ENCODE measurements at regions not wholly inside any gene's neighbourhood (a gene's known extent, or its start where the extent isn't known, plus 50 kb on each side); places are given as distances from the start of the nearest gene placed in this dataset.

DNA sequence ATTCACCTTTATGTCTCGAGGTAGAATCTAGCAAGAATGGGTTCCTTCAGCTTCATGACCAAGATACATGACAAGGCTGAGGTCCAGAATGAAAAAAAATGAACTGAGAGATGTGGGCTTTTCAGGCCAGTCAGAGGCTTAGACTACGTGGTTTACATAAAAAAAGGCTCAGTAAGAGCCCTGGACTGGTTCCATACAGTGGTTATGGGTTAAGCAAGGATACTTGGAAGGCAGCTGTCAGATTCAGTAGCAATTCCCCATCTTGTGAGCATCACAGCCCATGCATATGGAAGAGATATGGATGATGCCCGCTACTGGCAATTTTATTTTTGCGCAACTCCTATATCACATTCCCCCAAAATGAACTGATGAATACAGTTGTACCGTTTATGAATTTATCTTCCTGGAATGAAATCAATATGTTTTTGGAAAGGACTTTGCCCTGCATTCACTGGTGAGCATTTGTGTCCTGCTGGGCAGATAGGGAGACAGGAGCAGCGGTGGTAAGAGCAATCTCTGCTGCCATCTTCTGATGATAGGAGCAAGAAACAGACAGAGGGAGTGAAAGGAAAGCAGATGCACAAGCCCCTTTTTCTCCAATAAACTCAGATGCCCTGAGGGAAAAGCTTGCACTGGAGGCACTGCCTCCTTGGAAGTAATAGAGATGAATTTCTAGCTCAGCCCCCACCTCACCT, 280.4 kb downstream of the GALC start:
- DNase-seq, result no peak

GRCh38 chr14:87705439-87705896, 287.5 kb downstream of the GALC start:
- DNase-seq, result no peak

DNA sequence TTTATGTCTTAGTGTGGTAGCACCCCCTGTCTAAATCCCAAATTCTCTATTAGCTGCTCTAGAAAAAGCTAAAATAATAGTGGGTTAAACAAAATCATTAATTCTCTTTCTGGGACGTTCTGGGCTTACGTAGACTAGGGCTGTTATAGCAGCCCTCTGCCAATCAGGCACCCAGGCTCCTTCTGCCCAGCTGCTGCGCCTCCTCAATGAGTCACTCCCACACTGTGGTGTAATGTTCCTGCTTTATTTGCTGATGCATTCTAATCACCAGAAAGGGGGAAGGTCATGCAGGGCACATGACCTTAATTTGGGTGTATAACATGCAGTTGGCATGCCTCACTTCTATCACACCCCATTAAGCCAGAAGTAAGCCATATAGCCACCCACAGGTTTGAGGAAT, 294.5 kb downstream of the GALC start:
- no peak for DNase-seq

DNA sequence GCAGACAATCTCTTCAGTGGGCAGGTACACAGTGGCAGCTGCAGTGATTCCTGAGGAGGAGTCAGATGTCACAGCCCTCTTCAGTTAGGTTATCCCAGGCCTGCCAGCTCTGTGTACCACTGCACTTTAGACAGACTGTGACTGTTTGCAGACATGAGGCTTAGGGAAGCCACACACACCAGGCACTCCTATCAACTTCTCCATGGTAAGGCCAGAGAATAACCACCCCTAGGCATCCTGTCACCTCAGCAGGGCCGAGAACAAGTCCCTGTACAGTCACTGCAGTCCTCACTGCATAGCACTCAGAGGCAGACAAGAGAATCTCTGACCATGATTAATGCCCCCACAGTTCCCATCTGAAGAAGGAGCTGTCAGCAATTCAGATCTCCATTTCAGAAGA, 296.5 kb downstream of the GALC start:
- DNase-seq, result no peak

GRCh38 chr14:87691042-87691881, 301.7 kb downstream of the GALC start:
- DNase-seq, result no peak

DNA sequence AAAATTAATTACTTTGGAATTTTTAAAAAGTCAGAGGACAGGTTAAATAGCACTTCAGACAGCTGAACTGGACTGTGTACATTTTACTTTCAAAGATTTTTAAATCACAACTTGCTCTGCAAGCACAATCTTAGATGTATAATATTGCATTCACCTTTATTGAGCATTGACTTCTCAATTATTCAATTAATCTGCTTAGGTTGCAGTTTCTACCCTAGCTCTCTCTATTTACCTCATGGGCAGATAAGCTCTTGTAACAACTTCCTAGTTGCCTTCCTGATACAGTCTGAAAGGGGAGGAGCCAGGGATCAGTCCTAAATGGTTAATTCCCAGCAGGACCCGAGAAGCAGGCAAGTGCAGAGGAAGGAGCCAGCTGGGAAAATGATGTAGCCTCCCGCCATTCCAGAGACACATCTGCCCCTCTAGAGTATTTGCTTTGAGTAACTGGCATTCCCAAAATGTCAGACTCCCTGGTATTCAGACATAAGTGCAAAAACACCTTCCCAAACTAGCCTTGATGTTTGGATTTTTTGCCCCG, 302.8 kb downstream of the GALC start:
- no peak for DNase-seq

- no peak for DNase-seq
Measured at GRCh38 chr14:87688524-87688923, 304.5 kb downstream of the GALC start.

GRCh38 chr14:87687420-87687819, 305.6 kb downstream of the GALC start:
- no peak for DNase-seq

DNA sequence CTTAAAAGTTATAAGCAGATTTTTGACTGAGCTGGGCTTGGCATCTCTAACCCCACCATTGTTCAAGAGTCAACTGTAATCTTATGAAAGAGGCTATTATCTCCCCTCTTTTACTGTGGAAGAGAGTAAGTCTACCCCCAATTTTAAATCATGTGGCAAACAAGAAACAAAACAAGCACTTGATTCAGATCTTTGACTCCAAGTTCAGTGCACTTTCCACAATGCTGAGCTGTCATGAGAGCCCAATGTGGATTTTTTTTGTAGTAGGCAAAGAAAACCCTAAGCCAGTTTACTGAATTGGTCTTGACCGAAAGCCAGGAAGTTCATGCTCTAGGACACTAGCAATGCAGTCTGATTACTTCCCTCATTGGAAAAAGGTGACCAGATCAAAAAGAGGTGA, 306.2 kb downstream of the GALC start:
- DNase-seq, result no peak

- no peak for DNase-seq
Measured at GRCh38 chr14:87679866-87680265, 313.1 kb downstream of the GALC start.

DNA sequence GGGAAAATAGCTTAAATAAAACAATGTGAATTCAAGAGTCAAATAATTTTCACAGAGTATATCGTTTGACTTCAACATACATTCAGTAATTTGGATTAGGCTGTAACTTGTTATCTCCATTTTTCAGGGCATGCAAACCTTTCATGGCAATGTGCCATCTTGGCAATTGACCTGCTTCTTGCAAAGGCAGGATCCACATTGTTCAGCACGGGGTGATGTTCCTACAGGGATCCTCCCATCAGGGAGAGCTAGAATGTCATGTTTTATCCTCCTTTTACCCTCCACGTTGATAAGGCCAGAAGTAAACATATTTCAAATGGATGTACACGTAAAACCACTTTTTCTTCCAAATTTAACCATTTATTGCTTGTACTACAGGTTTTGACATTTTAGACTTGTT, 314.4 kb downstream of the GALC start:
- no peak for DNase-seq

DNA sequence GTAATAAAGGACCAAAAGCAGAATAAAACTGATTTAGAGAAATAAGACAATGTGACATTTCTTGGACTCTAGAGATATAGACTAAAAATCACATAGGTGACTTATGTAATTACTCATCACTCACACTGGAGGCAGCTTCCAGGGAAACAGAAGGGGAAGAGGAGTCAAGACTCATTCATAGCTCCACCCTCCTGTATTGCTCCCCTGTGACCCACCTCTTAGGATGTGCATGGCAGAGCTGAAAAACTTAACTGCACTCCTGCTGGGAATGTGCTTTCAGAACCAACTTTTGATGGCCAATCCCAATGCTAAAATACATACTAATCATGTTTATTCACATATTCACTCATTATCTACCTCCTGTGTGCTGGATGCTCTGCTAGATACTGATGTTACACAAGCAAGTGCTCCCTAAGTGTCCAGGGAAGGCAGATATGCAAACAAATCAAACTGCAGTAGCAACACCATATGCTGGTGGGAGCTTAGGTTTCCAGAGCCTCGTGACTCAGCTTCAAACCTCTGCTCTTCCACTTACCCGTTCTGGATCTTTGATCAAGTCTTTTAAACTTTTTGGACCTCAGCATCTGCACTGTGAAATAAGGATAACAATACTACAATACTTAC, 316.1 kb downstream of the GALC start:
- DNase-seq, result no peak

DNA sequence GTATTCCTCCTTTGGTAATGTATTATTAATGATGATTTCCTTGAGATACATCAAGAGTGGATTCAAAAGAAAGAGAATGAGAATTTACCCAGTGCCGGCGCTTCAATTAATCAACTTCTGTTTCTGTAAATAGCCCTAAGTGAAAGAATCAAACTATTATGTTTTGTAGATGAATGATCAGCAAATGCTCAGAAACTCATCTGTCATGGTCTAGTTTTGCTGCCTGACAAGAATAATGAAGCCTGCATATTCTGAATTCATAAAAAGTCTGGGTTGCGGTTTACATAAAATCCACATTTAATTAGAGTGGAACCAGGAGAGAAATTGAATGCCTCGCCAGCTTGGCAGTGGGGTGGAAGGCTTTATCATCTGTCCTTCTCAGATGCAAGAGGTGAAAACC, 325.3 kb downstream of the GALC start:
- no peak for DNase-seq

DNA sequence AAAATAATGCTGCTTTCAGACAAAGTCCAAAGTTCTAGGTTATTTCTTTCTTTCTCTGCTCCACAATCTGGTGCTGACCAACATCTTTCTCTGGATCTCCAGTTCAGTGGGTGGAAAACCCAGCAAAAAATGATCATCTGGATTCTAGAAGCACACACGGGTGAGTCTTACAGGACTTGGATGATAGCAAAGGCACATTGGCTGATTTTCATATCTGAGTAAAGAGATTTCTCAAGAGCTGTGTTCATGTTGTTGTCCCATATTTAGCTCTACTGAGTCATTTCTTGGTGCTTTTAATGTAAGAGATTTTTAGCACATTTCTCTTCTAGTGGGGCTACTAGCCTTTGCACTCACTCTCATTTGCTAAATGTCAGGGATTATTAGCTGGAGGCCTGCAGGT, 336.7 kb downstream of the GALC start:
- DNase-seq, result no peak

DNA sequence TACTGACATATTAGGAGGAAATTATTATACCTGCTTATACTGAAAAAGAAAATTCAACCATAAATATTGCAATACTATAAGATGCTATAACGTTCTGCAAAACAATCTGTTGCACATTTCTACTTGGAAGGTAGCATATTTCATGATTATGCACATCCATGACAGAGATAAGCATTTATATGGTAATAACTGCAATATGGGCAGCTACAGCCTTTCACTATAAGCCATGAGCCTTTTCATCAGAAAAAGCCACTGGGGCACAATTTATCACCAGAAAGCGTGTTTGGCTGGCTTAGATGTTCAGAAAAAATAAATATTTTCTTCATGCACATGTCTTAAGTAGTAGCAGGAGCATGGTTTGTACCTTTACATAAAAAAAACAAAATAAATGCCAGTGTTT, 340.7 kb downstream of the GALC start:
- no peak for DNase-seq

DNA sequence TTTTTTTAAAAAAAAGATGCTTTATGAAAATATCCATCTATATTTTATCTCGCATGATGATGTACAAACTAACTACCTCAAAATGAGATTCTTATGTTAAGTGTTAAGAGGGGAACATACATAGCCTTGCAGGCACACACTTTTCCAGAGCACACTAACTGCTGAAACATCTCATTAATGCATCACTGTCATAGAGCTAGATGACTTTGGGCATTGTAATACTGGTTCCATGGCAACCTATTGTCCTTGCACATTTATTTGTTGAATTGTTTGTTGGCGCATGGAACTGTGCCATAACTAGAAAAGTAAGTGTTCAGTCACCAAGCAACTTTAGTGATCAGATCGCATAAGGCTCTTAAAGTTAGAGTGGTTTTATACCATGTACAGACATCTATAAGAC, 348.3 kb downstream of the GALC start:
- no peak for DNase-seq

- DNase-seq, result no peak
Measured at GRCh38 chr14:87643005-87643404, 350.0 kb downstream of the GALC start.

- DNase-seq, result no peak
Measured at GRCh38 chr14:87640553-87640952, 352.4 kb downstream of the GALC start.

GRCh38 chr14:87638196-87638595, 354.8 kb downstream of the GALC start:
- DNase-seq, result no peak

- DNase-seq, result no peak
Measured at GRCh38 chr14:87635442-87635841, 357.5 kb downstream of the GALC start.

DNA sequence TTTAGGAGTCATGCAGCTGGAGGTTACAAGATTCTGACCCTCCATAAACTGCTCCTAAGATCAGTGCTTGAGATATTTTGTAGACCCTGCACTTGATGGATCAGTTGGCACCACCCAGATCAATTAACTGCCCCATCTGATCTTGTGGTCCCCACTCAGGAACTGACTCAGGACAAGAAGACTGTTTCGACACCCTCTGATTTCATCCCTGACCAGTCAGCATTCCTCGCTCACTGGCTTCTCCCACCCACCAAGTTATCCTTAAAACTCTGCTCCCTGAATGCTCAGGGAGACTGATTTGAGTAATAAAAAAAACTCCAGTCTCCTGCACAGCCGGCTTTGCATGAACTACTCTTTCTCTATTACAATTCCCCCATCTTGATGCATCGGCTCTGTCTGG, 360.2 kb downstream of the GALC start:
- no peak for DNase-seq

- DNase-seq, result no peak
Measured at GRCh38 chr14:87630846-87631245, 362.1 kb downstream of the GALC start.

DNA sequence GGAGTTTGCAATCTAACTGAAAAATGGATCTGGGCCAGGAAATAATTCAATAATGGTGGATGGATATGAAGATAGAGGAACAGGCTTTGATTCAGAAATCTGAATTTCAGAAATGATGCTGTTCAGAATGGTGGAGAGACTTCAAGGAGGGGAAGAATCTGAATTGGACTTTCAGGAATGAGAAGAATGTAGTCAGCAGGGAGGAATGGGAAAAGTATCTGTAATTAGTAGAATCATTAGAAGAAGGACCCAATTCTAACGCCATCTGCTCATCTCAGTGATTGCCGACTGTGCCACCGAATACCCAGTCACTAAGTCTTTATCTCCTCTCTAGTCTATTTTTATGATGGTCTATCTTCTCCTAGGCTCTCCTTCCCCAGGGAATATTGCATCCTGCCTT, 363.2 kb downstream of the GALC start:
- DNase-seq, result no peak

DNA sequence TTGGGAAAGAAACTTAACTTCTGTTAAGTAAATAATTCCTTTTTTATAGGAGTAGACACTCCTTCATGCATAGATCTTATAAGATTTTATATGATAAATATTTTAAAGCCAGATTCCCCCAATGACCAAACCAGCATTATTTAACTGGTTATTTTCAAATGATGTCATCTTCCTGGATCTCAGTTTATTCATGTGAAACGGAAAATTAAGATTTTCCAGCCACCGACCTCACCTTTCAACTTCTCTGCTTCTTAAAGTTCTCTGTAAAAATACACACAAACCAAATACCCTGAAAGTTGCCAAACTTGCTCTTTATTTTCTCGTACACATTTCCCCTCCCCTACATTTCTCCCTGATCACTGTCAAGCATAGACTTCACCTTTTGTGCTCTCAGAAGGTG, 364.2 kb downstream of the GALC start:
- no peak for DNase-seq

Data from 8988T (cell line).